ENCODE measurements at regions not wholly inside any gene's neighbourhood (a gene's known extent, or its start where the extent isn't known, plus 50 kb on each side); places are given as distances from the start of the nearest gene placed in this dataset.

- TF ChIP-seq CTCF (IDR thresholded peaks at IDR 0.05) (no peak), POLR2AphosphoS5 (IDR thresholded peaks at IDR 0.05; ENCODE audit: low read depth, low read length) (no peak), SIN3A (IDR thresholded peaks at IDR 0.05; ENCODE audit: borderline replicate concordance, insufficient read depth, low read depth, low read length) (no peak)
Observed at GRCh38 chr2:215760557-215760956, 252.8 kb downstream of the MREG start.
